ENCODE measurements at regions not wholly inside any gene's neighbourhood (a gene's known extent, or its start where the extent isn't known, plus 50 kb on each side); places are given as distances from the start of the nearest gene placed in this dataset.

GRCh38 chr1:185393815-185394214 is 76.8 kb upstream of the IVNS1ABP start:
- TF ChIP-seq OSR1 (CRISPR knock-in tag; IDR thresholded peaks at IDR 0.05): no peak
- TF ChIP-seq PATZ1 (CRISPR knock-in tag; IDR thresholded peaks at IDR 0.05; ENCODE audit: borderline replicate concordance): no peak
- no peak for TF ChIP-seq POU6F1 (CRISPR knock-in tag; IDR thresholded peaks at IDR 0.05; ENCODE audit: borderline replicate concordance, low read depth)
- no peak for TF ChIP-seq ARNTL (CRISPR knock-in tag; IDR thresholded peaks at IDR 0.05; ENCODE audit: borderline replicate concordance, low read depth)
- TF ChIP-seq ZNF70 (CRISPR knock-in tag; IDR thresholded peaks at IDR 0.05): no peak
- no peak for TF ChIP-seq TSHZ2 (CRISPR knock-in tag; IDR thresholded peaks at IDR 0.05)
- TF ChIP-seq BACH2 (CRISPR knock-in tag; IDR thresholded peaks at IDR 0.05; ENCODE audit: borderline replicate concordance): no peak
- no peak for ATAC-seq

- ATAC-seq: no peak
- TF ChIP-seq ZNF70 (CRISPR knock-in tag; IDR thresholded peaks at IDR 0.05): no peak
- no peak for TF ChIP-seq BACH2 (CRISPR knock-in tag; IDR thresholded peaks at IDR 0.05; ENCODE audit: borderline replicate concordance)
- TF ChIP-seq SNAI2 (CRISPR knock-in tag; IDR thresholded peaks at IDR 0.05): no peak
- no peak for TF ChIP-seq ZC3H10 (CRISPR knock-in tag; IDR thresholded peaks at IDR 0.05)
- TF ChIP-seq CSDC2 (CRISPR knock-in tag; IDR thresholded peaks at IDR 0.05): no peak
- TF ChIP-seq RARB (CRISPR knock-in tag; IDR thresholded peaks at IDR 0.05): no peak
Observed at GRCh38 chr1:185393205-185393604, 76.2 kb upstream of the IVNS1ABP start.

GRCh38 chr1:185388815-185389214 is 71.8 kb upstream of the IVNS1ABP start:
- TF ChIP-seq TSHZ2 (CRISPR knock-in tag; IDR thresholded peaks at IDR 0.05): no peak
- TF ChIP-seq RARB (CRISPR knock-in tag; IDR thresholded peaks at IDR 0.05): no peak
- TF ChIP-seq PPARA (CRISPR knock-in tag; IDR thresholded peaks at IDR 0.05; ENCODE audit: borderline replicate concordance): no peak
- no peak for TF ChIP-seq OSR1 (CRISPR knock-in tag; IDR thresholded peaks at IDR 0.05)
- no peak for TF ChIP-seq ZNF565 (CRISPR knock-in tag; conservative IDR thresholded peaks at IDR 0.05; ENCODE audit: low read depth)
- no peak for TF ChIP-seq CREB5 (CRISPR knock-in tag; IDR thresholded peaks at IDR 0.05; ENCODE audit: low read depth)
- TF ChIP-seq TOX (CRISPR knock-in tag; IDR thresholded peaks at IDR 0.05; ENCODE audit: borderline replicate concordance): no peak
- no peak for TF ChIP-seq ARNTL (CRISPR knock-in tag; IDR thresholded peaks at IDR 0.05; ENCODE audit: borderline replicate concordance, low read depth)
- TF ChIP-seq ZC3H10 (CRISPR knock-in tag; IDR thresholded peaks at IDR 0.05): no peak
- TF ChIP-seq CSDC2 (CRISPR knock-in tag; IDR thresholded peaks at IDR 0.05): no peak
- TF ChIP-seq CSRNP3 (CRISPR knock-in tag; IDR thresholded peaks at IDR 0.05): no peak
- TF ChIP-seq PATZ1 (CRISPR knock-in tag; IDR thresholded peaks at IDR 0.05; ENCODE audit: borderline replicate concordance): no peak
- TF ChIP-seq ZNF8 (CRISPR knock-in tag; IDR thresholded peaks at IDR 0.05): no peak
- no peak for TF ChIP-seq ZNF70 (CRISPR knock-in tag; IDR thresholded peaks at IDR 0.05)
- TF ChIP-seq ESRRG (CRISPR knock-in tag; IDR thresholded peaks at IDR 0.05): no peak
- TF ChIP-seq ISL1 (CRISPR knock-in tag; IDR thresholded peaks at IDR 0.05): no peak
- no peak for TF ChIP-seq TCF4 (CRISPR knock-in tag; IDR thresholded peaks at IDR 0.05; ENCODE audit: borderline replicate concordance)
- TF ChIP-seq SNAI2 (CRISPR knock-in tag; IDR thresholded peaks at IDR 0.05): no peak
- no peak for TF ChIP-seq ZFP30 (CRISPR knock-in tag; IDR thresholded peaks at IDR 0.05)
- no peak for ATAC-seq

Measured in SK-N-SH treated with all-trans-retinoic acid at 6 μM for 48 hours (cell line).